HCT116 (cell line): ENCODE measurements at regions not wholly inside any gene's neighbourhood (a gene's known extent, or its start where the extent isn't known, plus 50 kb on each side); places are given as distances from the start of the nearest gene placed in this dataset.

Experiments used
- ATAC-seq: fragments of 200-7000 bp; cut with Tn5 transposase; 2 replicates; pipeline ENCODE4 v1.9.1; 2020; ENCODE audit warnings: mild to moderate bottlenecking, moderate library complexity
- BruUV-seq: library from RNA; stranded (reverse); fragments of 400-500 nt; replicated peaks from 2 replicates; lab custom pipeline; 2021; lab: Mats Ljungman, UMichigan
- CTCF ChIA-PET: fragments of 300-600 bp; sonication (Branson Sonifier 250); formaldehyde crosslinking; loops from one replicate; lab custom pipeline; 2021; ENCODE audit warnings: antibody characterized with exemption; lab: Charles Lee
- POLR2A ChIA-PET: fragments of 300-600, 350-600 bp; sonication (Branson Sonifier 250); formaldehyde crosslinking; loops from one replicate; lab custom pipeline; 2021; ENCODE audit warnings: antibody characterized with exemption; lab: Charles Lee
- RAD21 ChIA-PET, 2 experiments: fragments of 300-600 bp; sonication (Branson Sonifier 250); formaldehyde crosslinking; loops; one replicate each; lab custom pipeline; 2023; ENCODE audit warnings: low total read pairs in 2 of 2; ENCODE audit not compliant: uncharacterized antibody in 2 of 2, unreplicated experiment in 2 of 2, low non-redundant PET in 1 of 2; lab: Charles Lee
- DNase-seq: peaks from one replicate; pipeline ENCODE4 v3.0.0-alpha.2; 2010; ENCODE audit warnings: low read depth, low spot score
- H2AFZ ChIP-seq: fragments of 200-600 bp; shearing (Covaris generic), sonication (generic); 2 replicates; pipeline ENCODE4 v1.6.1; 2017; ENCODE audit warnings: low read depth, mixed run types, mixed read lengths, antibody characterized with exemption, low read length; ENCODE audit not compliant: poor library complexity, severe bottlenecking
- H3K27ac ChIP-seq: 2 replicates; pipeline ENCODE4 v1.5.1; 2012; ENCODE audit warnings: low read depth, low read length
- H3K27me3 ChIP-seq: fragments of 200-600 bp; sonication (generic); 2 replicates; pipeline ENCODE4 v1.6.1; 2016; ENCODE audit warnings: mixed run types, low read length, mixed read lengths; ENCODE audit not compliant: insufficient read depth
- H3K36me3 ChIP-seq, 2 experiments: fragments of 200-500 bp in 1 of 2; fragments of 200-600 bp in 1 of 2; sonication (Bioruptor generic) in 1 of 2; sonication (generic) in 1 of 2; 2 replicates each; pipeline versions ENCODE4 v1.5.1 to v1.6.1; 2014 to 2016; ENCODE audit warnings: low read length in 2 of 2, inconsistent platforms in 1 of 2, mixed read lengths in 1 of 2, mixed run types in 1 of 2; ENCODE audit not compliant: insufficient read depth in 2 of 2, control insufficient read depth in 1 of 2
- H3K4me1 ChIP-seq, 2 experiments: fragments of 200-600 bp in 1 of 2; sonication (generic) in 1 of 2; 2 replicates each; pipeline versions ENCODE4 v1.5.1 to v1.6.1; 2012 to 2017; ENCODE audit warnings: low read length in 2 of 2, inconsistent platforms in 1 of 2, mild to moderate bottlenecking in 1 of 2, mixed read lengths in 1 of 2, mixed run types in 1 of 2, moderate library complexity in 1 of 2; ENCODE audit not compliant: insufficient read depth in 2 of 2, control insufficient read depth in 1 of 2
- H3K4me2 ChIP-seq: fragments of 200-600 bp; sonication (generic); 2 replicates; pipeline ENCODE4 v1.6.1; 2017; ENCODE audit warnings: mixed run types, low read length, mixed read lengths
- H3K4me3 ChIP-seq, 2 experiments: fragments of 200-600 bp in 1 of 2; sonication (generic) in 1 of 2; replicated peaks in 1 of 2; 2 replicates each; pipeline ENCODE4 v1.5.1; 2011 to 2016; ENCODE audit warnings: low read length in 2 of 2, control low read depth in 1 of 2, low read depth in 1 of 2, mild to moderate bottlenecking in 1 of 2, mixed read lengths in 1 of 2, mixed run types in 1 of 2
- H3K79me2 ChIP-seq: fragments of 200-600 bp; sonication (generic); 2 replicates; pipeline ENCODE4 v1.6.1; 2017; ENCODE audit warnings: mild to moderate bottlenecking, mixed run types, low read length, moderate library complexity, mixed read lengths; ENCODE audit not compliant: insufficient read depth
- H3K9ac ChIP-seq: fragments of 200-600 bp; sonication (generic); 2 replicates; pipeline ENCODE4 v1.6.1; 2016; ENCODE audit warnings: low read length, mixed read lengths
- H3K9me2 ChIP-seq: fragments of 200-600 bp; sonication (generic), shearing (Covaris generic); 2 replicates; pipeline ENCODE4 v1.6.1; 2017; ENCODE audit warnings: mixed run types, mild to moderate bottlenecking, moderate library complexity; ENCODE audit not compliant: insufficient read depth
- H3K9me3 ChIP-seq, 2 experiments: fragments of 200-500 bp in 1 of 2; fragments of 200-600 bp in 1 of 2; sonication (Bioruptor generic) in 1 of 2; sonication (generic) in 1 of 2; 2 replicates each; pipeline ENCODE4 v1.6.1; 2014 to 2017; ENCODE audit warnings: low read length in 2 of 2, mixed read lengths in 2 of 2, inconsistent platforms in 1 of 2, low read depth in 1 of 2, mild to moderate bottlenecking in 1 of 2, mixed run types in 1 of 2, moderate library complexity in 1 of 2; ENCODE audit not compliant: control insufficient read depth in 1 of 2, insufficient read depth in 1 of 2
- H4K20me1 ChIP-seq: fragments of 200-600 bp; sonication (generic), shearing (Covaris generic); 2 replicates; pipeline ENCODE4 v1.6.1; 2017; ENCODE audit warnings: mixed run types, mild to moderate bottlenecking, moderate library complexity; ENCODE audit not compliant: insufficient read depth
- CBX3 ChIP-seq: IDR thresholded peaks from 2 replicates; pipeline ENCODE4 v1.6.1; 2012; ENCODE audit warnings: low read depth
- CEBPB ChIP-seq: IDR thresholded peaks from 2 replicates; pipeline ENCODE4 v1.6.1; 2012; ENCODE audit warnings: low read depth
- ELF1 ChIP-seq: IDR thresholded peaks from 2 replicates; pipeline ENCODE4 v1.6.1; 2012; ENCODE audit warnings: low read depth, borderline replicate concordance
- EZH2 ChIP-seq: fragments of 200-600 bp; sonication (generic); IDR thresholded peaks from 2 replicates; pipeline ENCODE4 v1.6.1; 2017; ENCODE audit warnings: antibody characterized with exemption, mixed run types
- FOSL1 ChIP-seq: IDR thresholded peaks from 2 replicates; pipeline ENCODE4 v1.6.1; 2012; ENCODE audit warnings: low read depth
- POLR2A ChIP-seq: IDR thresholded peaks from 2 replicates; pipeline ENCODE4 v1.7.0; 2011; ENCODE audit warnings: borderline replicate concordance; ENCODE audit not compliant: insufficient read depth, insufficient read length; ENCODE audit errors: extremely low read depth
- RAD21 ChIP-seq: IDR thresholded peaks from 2 replicates; pipeline ENCODE4 v1.6.1; 2012; ENCODE audit warnings: low read depth, mild to moderate bottlenecking
- SIN3A ChIP-seq: IDR thresholded peaks from 2 replicates; pipeline ENCODE4 v1.6.1; 2012; ENCODE audit warnings: low read depth
- SP1 ChIP-seq: IDR thresholded peaks from 2 replicates; pipeline ENCODE4 v1.6.1; 2012; ENCODE audit warnings: low read depth
- SRF ChIP-seq: IDR thresholded peaks from 2 replicates; pipeline ENCODE4 v1.6.1; 2012; ENCODE audit warnings: low read depth
- YY1 ChIP-seq: IDR thresholded peaks from 2 replicates; pipeline ENCODE4 v1.6.1; 2011; ENCODE audit warnings: low read length, low read depth, moderate library complexity, mild to moderate bottlenecking; ENCODE audit not compliant: insufficient replicate concordance; ENCODE audit errors: extremely low read depth
- ZFX ChIP-seq: fragments of 450-650 bp; IDR thresholded peaks from 2 replicates; pipeline ENCODE4 v1.6.1; 2017
- intact Hi-C: fragments of 100-400 bp; cut with micrococcal nuclease; formaldehyde crosslinking; loops from 2 replicates; pipeline ENCODE4 v1.10.0; 2022
- TF ChIP-seq, protein P1 (sequence below): IDR thresholded peaks from 2 replicates; pipeline ENCODE4 v1.6.1; 2012
- TF ChIP-seq, protein P2 (sequence below): IDR thresholded peaks from 2 replicates; pipeline ENCODE4 v1.6.1; 2012; ENCODE audit warnings: low read depth
- TF ChIP-seq, protein P3 (sequence below): IDR thresholded peaks from 2 replicates; pipeline ENCODE4 v1.6.1; 2012

DNA sequence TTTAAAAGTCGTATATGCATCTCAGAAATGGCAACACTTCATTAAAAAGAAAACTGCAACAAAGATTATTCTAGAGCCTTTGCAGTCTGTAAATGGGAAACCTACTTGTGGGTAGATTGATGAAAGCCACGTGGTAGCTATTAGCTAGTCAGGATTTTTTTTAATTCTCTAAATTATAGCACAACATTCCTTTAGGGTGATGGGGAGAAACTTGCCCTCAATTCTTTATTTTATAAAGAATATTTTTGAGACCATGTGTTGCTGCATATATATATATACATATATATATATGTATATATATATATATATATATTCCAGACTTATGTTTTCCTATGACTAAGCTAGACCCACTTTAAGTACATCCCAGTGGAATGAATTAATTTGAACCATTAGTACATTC, 118.0 kb downstream of the PPP1R3A start (continued):
- TF ChIP-seq, protein P1, sequence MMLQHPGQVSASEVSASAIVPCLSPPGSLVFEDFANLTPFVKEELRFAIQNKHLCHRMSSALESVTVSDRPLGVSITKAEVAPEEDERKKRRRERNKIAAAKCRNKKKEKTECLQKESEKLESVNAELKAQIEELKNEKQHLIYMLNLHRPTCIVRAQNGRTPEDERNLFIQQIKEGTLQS = no peak
- TF ChIP-seq RAD21 (no peak), POLR2A (no peak), SRF (no peak)

DNA sequence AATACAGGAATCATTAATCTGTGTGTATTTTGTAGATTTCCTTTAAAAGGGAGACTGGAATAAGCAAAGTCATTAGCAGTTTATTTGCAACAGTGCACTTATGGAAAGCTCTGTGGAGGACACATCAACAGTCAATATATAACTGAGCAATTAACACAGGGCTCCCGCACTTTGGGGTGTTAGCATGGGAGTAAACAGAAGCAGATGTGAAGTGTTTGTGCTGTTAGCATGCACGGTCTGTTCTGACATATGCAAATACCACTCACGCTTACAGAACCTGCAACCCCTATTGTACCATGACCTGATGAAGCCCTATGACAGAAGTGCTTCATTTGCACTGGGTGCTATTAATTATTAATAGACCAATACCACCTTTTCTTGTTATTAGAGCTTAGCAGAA, 118.9 kb downstream of the PPP1R3A start:
- Histone ChIP-seq H3K79me2 (no peaks in the 10 kb centered on the region), H3K4me2 (no peak overlapping the region), H3K27ac (no peak overlapping the region), H3K9me2 (no peaks in the 10 kb centered on the region), H3K9ac (no peak overlapping the region), H3K9me3 (no peaks in the 10 kb centered on the region), H3K4me1 (no peaks in the 10 kb centered on the region), H3K27me3 (no peaks in the 10 kb centered on the region), H2AFZ (no peak overlapping the region), H3K36me3 (no peaks in the 10 kb centered on the region), H3K4me3 (no peak overlapping the region), H4K20me1 (no peaks in the 10 kb centered on the region)
- intact Hi-C loops = no loop called here
- RAD21 ChIA-PET = no interaction called here
- CTCF ChIA-PET = no interaction called here
- POLR2A ChIA-PET = no interaction called here
- no peak for DNase-seq
- TF ChIP-seq ELF1 (no peak), POLR2A (no peak), ZFX (no peak), CBX3 (no peak), RAD21 (no peak), YY1 (no peak), SIN3A (no peak), SRF (no peak), CEBPB (no peak), SP1 (no peak), FOSL1 (no peak), EZH2 (no peak)
- TF ChIP-seq, protein P2, sequence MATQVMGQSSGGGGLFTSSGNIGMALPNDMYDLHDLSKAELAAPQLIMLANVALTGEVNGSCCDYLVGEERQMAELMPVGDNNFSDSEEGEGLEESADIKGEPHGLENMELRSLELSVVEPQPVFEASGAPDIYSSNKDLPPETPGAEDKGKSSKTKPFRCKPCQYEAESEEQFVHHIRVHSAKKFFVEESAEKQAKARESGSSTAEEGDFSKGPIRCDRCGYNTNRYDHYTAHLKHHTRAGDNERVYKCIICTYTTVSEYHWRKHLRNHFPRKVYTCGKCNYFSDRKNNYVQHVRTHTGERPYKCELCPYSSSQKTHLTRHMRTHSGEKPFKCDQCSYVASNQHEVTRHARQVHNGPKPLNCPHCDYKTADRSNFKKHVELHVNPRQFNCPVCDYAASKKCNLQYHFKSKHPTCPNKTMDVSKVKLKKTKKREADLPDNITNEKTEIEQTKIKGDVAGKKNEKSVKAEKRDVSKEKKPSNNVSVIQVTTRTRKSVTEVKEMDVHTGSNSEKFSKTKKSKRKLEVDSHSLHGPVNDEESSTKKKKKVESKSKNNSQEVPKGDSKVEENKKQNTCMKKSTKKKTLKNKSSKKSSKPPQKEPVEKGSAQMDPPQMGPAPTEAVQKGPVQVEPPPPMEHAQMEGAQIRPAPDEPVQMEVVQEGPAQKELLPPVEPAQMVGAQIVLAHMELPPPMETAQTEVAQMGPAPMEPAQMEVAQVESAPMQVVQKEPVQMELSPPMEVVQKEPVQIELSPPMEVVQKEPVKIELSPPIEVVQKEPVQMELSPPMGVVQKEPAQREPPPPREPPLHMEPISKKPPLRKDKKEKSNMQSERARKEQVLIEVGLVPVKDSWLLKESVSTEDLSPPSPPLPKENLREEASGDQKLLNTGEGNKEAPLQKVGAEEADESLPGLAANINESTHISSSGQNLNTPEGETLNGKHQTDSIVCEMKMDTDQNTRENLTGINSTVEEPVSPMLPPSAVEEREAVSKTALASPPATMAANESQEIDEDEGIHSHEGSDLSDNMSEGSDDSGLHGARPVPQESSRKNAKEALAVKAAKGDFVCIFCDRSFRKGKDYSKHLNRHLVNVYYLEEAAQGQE = no peak
- TF ChIP-seq, protein P1 = no peak
- TF ChIP-seq, protein P3, sequence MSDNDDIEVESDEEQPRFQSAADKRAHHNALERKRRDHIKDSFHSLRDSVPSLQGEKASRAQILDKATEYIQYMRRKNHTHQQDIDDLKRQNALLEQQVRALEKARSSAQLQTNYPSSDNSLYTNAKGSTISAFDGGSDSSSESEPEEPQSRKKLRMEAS = no peak
- BruUV-seq = no TSS peak
- ATAC-seq = no peak
